ENCODE measurements at regions not wholly inside any gene's neighbourhood (a gene's known extent, or its start where the extent isn't known, plus 50 kb on each side); places are given as distances from the start of the nearest gene placed in this dataset.

DNA sequence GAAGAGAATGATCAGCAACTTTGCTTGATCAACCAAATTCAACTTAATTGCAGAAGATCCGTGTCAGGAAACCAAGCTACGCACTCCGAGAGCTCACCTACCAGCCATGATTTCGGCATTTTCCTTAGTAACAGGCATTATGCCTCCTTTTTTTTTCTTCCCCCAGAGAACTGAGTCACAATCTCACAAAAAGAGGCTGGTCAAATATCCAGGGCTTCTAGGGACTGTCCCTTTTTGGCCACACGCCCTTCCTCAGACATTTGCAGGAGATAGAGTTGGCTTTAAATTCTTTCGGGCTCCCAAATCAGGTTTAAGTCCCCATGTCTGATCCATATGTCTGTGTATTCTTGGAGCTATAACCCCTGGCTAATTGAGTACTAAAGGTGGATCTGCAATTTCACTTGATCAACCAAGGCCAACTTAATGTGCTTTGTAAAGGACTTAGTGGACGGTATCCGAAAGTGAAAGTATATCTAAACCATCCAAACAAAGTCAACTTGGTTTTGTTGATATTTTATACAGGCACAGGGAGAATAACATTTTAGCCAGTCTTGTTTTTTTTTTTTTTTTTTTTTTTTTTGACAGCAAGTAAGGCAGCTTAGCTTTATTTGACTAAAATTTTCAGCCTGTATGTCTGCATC, 100.8 kb upstream of the TBCA start:
- Histone ChIP-seq H4K20me1 (ENCODE audit: insufficient read depth, low read length) (no peaks in the 10 kb centered on the region), H3K4me1 (ENCODE audit: insufficient read depth, low read length, poor library complexity, severe bottlenecking) (no peaks in the 10 kb centered on the region), H3K27ac (ENCODE audit: low read depth, low read length, poor library complexity, severe bottlenecking) (no peak overlapping the region), H2AFZ (ENCODE audit: low read length) (no peak overlapping the region), H3K4me3 (ENCODE audit: low read depth, low read length, poor library complexity, severe bottlenecking) (no peak overlapping the region), H3K4me2 (ENCODE audit: low read length) (no peak overlapping the region), H3K79me2 (ENCODE audit: insufficient read depth, low read depth, low read length) (no peaks in the 10 kb centered on the region), H3K9me2 (ENCODE audit: insufficient read depth, low read length) (no peaks in the 10 kb centered on the region), H3K9me3 (ENCODE audit: low read length) (no peaks in the 10 kb centered on the region), H3K36me3 (ENCODE audit: insufficient read depth, low read length) (no peaks in the 10 kb centered on the region)
- POLR2A ChIA-PET = interaction anchor here (0.7 kb wide), 1 partner anchor 152 kb away, joined by 7 read pairs; no protein-coding TSS in a partner anchor
- TF ChIP-seq EZH2phosphoT487 (IDR thresholded peaks at IDR 0.05; ENCODE audit: borderline replicate concordance, low read depth, low read length) = no peak
- TF ChIP-seq, protein P1, sequence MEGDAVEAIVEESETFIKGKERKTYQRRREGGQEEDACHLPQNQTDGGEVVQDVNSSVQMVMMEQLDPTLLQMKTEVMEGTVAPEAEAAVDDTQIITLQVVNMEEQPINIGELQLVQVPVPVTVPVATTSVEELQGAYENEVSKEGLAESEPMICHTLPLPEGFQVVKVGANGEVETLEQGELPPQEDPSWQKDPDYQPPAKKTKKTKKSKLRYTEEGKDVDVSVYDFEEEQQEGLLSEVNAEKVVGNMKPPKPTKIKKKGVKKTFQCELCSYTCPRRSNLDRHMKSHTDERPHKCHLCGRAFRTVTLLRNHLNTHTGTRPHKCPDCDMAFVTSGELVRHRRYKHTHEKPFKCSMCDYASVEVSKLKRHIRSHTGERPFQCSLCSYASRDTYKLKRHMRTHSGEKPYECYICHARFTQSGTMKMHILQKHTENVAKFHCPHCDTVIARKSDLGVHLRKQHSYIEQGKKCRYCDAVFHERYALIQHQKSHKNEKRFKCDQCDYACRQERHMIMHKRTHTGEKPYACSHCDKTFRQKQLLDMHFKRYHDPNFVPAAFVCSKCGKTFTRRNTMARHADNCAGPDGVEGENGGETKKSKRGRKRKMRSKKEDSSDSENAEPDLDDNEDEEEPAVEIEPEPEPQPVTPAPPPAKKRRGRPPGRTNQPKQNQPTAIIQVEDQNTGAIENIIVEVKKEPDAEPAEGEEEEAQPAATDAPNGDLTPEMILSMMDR (conservative IDR thresholded peaks at IDR 0.05; ENCODE audit: low read length) = no peak
- BruUV-seq (replicated peaks) = no TSS peak
- intact Hi-C loops (cut with micrococcal nuclease; ENCODE audit: unreplicated experiment) = no loop called here
- CTCF ChIA-PET (ENCODE audit: unreplicated experiment) = no interaction called here
- no peak for DNase-seq (ENCODE audit: low spot score)

DNA sequence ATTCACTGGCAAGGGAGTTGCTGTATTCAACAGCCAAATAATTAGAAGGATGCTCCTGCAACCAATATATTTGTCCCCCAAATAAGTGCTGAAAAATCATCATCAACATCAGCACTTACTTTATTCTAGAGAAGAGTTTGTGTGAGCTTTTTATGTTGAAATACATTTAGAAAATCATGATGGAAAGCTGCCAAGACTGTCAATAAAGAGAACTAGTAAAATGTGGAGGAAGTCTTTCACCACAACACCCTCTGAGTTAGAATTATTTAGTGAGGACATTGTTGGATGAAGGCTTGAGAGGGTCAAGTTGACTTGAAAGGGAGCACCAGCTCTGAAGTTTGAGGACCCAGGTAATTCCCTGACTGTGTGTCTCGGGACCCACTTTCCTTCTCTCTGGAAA, 100.2 kb upstream of the TBCA start:
- ChIA-PET CTCF (ENCODE audit: unreplicated experiment) (no interaction called here), POLR2A (interaction anchor here (0.6 kb wide), 1 partner anchor 1070 kb away, joined by 5 read pairs; no protein-coding TSS in a partner anchor)
- no peaks in the 10 kb centered on the region for H3K79me2 ChIP-seq (ENCODE audit: insufficient read depth, low read depth, low read length)
- H2AFZ ChIP-seq (ENCODE audit: low read length) = no peak overlapping the region
- H3K9me3 ChIP-seq (ENCODE audit: low read length) = no peaks in the 10 kb centered on the region
- no peak overlapping the region for H3K27ac ChIP-seq (ENCODE audit: low read depth, low read length, poor library complexity, severe bottlenecking)
- no peak for DNase-seq (ENCODE audit: low spot score)
- H3K4me2 ChIP-seq (ENCODE audit: low read length) = no peak overlapping the region
- no peak overlapping the region for H3K4me3 ChIP-seq (ENCODE audit: low read depth, low read length, poor library complexity, severe bottlenecking)
- intact Hi-C loops (cut with micrococcal nuclease; ENCODE audit: unreplicated experiment) = no loop called here
- H3K9me2 ChIP-seq (ENCODE audit: insufficient read depth, low read length) = no peaks in the 10 kb centered on the region
- no TSS peak for BruUV-seq (replicated peaks)
- TF ChIP-seq, protein P1 (conservative IDR thresholded peaks at IDR 0.05; ENCODE audit: low read length) = no peak
- TF ChIP-seq EZH2phosphoT487 (IDR thresholded peaks at IDR 0.05; ENCODE audit: borderline replicate concordance, low read depth, low read length) = no peak
- no peaks in the 10 kb centered on the region for H4K20me1 ChIP-seq (ENCODE audit: insufficient read depth, low read length)
- H3K36me3 ChIP-seq (ENCODE audit: insufficient read depth, low read length) = no peaks in the 10 kb centered on the region
- H3K4me1 ChIP-seq (ENCODE audit: insufficient read depth, low read length, poor library complexity, severe bottlenecking) = no peaks in the 10 kb centered on the region

DNA sequence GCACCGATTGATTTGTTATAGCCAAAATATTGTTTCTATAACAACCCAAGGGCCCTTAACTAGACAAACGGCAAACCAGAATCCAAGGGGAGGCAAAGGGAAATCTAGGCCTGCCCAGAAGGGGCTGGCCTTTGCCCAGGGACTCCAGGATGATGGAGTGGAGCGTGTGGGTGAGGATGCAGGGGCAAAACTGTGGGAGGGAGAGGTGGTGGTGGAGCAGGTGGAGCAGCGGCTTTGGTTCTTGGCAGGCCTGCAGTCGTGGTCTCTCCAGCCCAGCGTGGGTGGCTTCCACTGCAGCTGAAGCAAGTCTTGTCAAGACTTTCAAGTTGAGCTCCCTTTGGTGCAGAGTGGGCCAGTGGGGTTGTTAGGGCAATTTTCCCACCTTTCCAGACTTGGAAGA, 98.6 kb upstream of the TBCA start:
- Histone ChIP-seq H4K20me1 (ENCODE audit: insufficient read depth, low read length) (no peaks in the 10 kb centered on the region), H3K4me2 (ENCODE audit: low read length) (no peak overlapping the region), H3K36me3 (ENCODE audit: insufficient read depth, low read length) (no peaks in the 10 kb centered on the region), H3K27ac (ENCODE audit: low read depth, low read length, poor library complexity, severe bottlenecking) (no peak overlapping the region), H3K4me3 (ENCODE audit: low read depth, low read length, poor library complexity, severe bottlenecking) (no peak overlapping the region), H3K9me3 (ENCODE audit: low read length) (no peaks in the 10 kb centered on the region), H3K79me2 (ENCODE audit: insufficient read depth, low read depth, low read length) (no peaks in the 10 kb centered on the region), H3K4me1 (ENCODE audit: insufficient read depth, low read length, poor library complexity, severe bottlenecking) (no peaks in the 10 kb centered on the region), H2AFZ (ENCODE audit: low read length) (no peak overlapping the region), H3K9me2 (ENCODE audit: insufficient read depth, low read length) (no peaks in the 10 kb centered on the region)
- intact Hi-C loops (cut with micrococcal nuclease; ENCODE audit: unreplicated experiment) = no loop called here
- no TSS peak for BruUV-seq (replicated peaks)
- ChIA-PET POLR2A (no interaction called here), CTCF (ENCODE audit: unreplicated experiment) (no interaction called here)
- no peak for TF ChIP-seq EZH2phosphoT487 (IDR thresholded peaks at IDR 0.05; ENCODE audit: borderline replicate concordance, low read depth, low read length)
- TF ChIP-seq, protein P1 (conservative IDR thresholded peaks at IDR 0.05; ENCODE audit: low read length) = no peak
- no peak for DNase-seq (ENCODE audit: low spot score)

Measured in OCI-LY7 (cell line).